RPMI8226 (cell line): ENCODE measurements at regions not wholly inside any gene's neighbourhood (a gene's known extent, or its start where the extent isn't known, plus 50 kb on each side); places are given as distances from the start of the nearest gene placed in this dataset.

Experiments
- DNase-seq: peaks from one replicate; pipeline ENCODE4 v3.0.0-alpha.2; 2015

DNA sequence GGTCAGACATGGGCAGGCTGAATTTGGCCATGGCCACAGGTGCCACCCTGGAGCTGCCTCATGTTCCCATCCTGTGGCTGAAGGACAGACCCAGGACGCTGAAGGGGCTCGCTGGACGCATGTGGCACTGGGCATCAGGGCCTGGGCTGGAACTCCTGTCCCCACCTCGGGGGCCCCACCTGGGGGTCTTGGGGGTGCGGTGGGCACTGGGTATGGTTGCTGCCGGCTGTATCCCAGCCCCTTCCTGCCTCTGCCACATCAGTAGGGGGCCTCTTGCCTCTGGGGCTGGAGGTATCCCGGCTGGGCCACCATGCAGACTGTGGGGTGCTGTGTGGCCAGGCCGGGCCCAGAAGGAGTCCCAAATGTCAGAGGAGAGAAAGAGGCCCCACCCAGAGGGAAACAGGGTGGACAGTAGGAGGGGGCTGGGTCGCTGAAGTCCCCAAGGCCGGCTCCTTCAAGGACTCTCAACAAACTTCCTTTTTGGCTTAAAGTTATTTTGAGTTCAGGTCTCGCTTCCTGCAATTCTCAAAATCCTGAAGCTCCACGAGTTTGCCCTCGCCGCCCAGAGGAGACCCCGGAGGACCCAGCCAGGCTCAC is 78.7 kb downstream of the SIK1 start:
- DNase-seq = no peak

- no peak for DNase-seq
Measured at GRCh38 chr21:43347461-43348169, 79.3 kb downstream of the SIK1 start.

DNA sequence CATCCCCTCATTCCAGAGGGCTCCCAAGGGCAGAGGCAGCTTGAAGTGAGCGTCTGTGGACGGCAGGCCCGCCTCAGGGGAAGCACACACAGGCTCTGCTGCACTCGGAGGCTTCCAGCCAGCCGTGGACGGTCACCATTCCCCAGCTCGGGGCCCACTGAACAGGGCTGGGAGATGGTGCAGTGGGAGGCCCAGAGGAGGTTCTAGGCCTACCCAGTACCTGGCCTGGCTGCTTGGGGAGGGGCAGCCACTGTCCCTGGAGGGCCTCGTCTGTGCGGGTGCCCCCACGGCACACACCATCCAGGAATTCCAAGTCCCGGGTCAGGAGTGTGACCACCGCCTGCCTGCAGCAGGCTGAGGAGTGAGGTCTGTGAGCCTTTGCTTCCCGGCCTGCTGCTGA is 80.4 kb downstream of the SIK1 start:
- no peak for DNase-seq

GRCh38 chr21:43345746-43346409 is 81.1 kb downstream of the SIK1 start:
- DNase-seq = no peak

GRCh38 chr21:43345046-43345745 is 81.7 kb downstream of the SIK1 start:
- no peak for DNase-seq

DNA sequence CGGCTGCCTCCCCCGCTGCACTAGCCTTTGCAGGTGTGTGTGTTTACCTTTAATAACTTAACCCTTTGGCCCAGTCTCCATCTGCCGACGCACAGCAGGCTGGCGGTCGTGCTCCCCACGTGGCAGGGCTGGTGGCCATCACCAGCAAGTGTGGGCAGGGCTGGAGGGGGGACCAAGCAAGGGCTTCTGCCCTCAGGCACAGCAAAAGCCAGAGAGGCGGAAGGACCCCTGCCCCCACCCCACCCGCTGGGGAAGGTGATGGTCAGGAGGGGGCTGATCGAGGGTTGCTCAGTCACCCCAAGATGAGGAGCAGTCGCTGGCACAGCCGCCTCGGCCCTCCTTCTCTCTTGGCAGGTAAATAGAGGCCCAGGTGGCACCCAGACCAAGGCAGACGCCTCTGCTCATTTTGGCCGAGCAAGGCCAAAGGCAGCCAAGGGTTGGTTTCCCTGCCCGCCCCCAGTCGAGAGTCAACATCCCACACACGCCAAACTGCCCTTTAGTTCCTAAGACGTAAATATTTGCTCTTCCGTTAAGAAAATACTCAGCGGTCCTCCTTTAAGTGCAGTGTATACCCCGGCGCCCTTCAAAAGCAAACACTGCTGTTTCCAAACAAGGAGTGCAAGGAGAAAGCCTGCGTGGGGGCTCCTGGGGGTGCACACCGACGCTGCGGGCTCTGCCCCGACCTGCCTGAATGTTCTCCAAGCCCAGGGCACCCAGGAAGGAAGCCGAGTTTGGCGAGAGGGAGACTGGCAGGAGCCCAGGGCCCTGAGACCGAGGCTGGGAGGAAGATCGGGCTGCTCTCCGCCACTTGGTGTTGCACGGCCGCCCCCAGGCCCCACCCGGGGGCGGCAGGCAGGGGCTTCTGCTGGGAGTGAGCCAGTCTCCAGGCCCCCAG is 82.7 kb downstream of the SIK1 start:
- DNase-seq = no peak

GRCh38 chr21:43343095-43343991 is 83.6 kb downstream of the SIK1 start:
- peak; percentile 46 for DNase-seq

- no peak for DNase-seq
Measured at GRCh38 chr21:43342301-43342881, 84.5 kb downstream of the SIK1 start.

GRCh38 chr21:43341378-43342161 is 85.4 kb downstream of the SIK1 start:
- DNase-seq = no peak

DNA sequence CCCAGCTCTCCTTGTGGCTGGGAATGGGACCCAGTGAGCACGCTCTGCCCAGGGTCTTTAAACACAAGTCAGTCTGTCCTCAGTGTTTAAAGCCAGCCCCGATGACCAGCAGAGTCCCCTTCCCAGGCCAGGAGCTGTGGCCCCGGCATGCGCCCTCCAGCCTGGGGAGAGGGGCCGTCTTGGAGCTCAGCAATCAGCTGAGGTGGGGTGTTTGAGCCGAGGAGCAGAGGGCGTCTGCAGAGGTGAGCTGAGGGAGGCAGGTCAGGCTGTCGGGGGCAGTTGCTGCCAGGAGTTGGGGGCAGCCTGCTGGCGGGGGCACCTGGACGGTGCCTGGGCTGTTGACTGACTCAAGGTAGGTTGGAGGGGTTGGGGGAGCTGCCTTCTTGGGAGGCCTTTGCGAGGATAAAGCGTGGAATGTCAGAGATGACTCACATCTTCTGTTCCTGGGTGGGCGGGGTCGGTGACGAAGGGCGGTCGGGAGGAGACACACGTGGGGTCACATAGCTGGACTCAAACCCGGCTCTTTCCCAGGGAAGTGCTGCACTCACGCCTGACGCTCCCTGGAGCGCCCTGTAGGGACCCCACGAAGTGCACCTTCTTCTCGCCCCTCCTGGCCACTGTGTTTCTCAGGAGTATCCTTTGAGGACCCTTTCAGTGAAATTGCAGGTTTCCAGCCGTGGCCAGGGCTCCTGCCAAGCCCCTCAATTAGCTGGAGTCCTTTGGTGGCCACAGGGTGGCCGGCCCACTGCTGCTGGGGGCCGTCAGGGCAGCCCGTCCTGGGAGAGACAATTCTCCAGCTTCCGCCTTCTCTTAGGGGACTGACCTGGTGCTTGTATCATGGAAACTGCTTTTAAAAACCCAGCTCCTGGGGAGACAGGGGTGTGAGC is 86.2 kb downstream of the SIK1 start:
- DNase-seq = no peak

GRCh38 chr21:43339668-43340067 is 87.3 kb downstream of the SIK1 start:
- peak; percentile 20 for DNase-seq

DNA sequence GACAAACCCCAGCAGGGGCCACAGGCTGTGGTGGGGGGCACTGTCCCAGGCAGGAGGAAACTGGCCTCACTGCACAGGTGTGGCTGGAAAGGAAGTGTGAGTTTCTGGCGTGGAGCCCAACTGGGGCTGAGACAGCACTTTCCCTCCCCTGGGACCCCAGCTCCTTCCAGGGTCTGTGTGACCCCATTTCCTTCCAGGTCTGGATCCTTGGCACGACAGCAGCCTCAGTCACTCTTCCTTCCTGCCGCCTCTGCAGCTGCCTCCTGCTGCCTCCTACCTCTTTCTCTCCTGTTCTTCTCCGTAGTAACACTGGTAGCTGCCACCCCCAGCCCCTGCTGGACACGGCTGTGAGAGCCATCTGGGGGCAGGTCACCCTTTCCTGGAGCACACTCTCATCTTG is 88.0 kb downstream of the SIK1 start:
- peak; percentile 64 for DNase-seq

DNA sequence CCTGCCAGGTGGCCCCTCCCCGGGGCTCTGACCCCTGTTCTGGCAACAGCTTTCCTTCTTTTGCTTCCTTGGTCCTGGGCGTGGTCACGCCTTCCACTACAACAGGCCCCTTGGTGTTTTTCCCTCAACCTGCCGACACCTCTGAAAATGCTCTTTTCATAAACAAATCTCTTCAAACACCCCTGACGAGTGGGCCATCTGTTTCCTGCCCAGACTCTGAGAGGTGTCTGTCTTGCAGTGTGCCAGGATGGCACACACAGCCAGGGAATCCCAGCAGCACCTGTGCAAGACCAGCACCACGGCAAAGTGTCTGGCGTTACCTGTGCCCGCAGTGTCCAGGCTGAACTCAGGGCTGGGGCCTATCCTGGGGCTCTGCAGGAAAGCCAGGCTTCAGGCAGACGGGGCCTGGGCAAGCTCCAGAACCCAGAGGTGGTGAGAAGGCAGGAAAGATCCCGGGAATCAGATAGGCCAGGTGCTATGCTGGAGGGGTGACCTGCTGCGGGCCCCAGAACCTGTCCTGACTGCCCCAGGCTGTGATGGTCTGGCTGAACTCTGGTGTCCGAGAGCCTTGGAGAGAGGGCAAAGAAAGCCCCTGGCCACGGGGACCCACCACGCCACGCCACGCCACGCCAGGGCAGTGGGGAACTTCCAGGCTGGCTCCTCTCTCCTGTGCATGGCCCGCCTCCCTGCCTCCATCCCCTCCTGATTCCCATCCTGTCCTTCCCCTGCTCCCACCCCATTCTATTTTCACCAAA is 88.9 kb downstream of the SIK1 start:
- DNase-seq = peak; percentile 75

DNA sequence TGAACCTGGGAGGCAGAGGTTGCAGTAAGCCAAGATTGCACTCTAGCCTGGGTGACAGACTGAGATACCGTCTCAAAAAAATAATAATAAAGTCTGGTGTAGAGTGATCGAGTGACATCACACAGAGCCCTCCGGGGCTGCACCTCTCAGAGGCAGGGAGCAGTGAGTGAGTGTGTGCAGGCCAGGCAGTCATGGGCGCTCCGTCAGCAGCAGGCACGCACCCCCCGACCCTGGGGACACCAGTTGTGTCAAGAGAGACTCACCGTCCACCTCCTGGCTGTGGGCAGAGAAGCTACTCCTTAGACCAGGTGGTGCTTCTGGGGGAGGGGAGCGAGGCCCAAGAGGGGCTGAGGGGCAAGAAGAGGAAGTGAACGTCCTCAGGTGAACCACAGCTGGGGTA is 91.8 kb downstream of the SIK1 start:
- DNase-seq = no peak

DNA sequence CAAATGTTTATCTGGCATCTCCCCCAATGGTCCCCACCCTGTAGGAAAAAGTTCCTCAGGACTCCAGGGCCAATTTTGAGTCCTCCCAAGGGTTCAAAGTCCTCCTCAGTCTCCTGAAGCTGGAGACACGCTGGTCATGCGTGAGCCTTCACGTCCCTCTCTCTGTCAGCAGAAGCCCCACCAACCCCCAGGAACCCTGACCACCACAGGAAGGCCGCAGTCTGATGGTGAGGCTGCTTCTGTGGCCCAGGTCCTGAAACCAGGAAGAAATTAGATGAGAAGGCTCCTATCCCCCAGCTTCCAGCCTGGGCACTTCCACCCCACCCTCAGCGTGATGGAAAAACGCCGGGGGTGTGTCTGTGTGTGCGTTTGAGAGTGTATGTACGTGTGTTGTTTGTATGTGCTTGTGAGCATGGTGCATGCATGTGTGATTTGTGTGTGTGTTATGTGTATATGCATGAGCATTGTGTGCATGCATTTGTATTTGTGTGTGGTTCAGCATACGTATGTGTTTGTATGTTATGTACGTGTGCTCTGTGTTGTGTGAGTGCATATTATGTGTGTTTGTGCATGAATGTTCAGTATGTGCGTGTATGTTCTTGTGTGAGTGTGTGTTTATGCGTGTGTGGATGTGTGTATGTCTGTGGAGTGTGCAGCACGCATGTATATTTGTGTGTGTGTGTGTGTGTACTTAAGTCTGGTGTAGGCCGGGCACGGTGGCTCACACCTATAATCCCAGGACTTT is 92.5 kb downstream of the SIK1 start:
- DNase-seq = no peak

GRCh38 chr21:43333298-43334062 is 93.5 kb downstream of the SIK1 start:
- DNase-seq = no peak

DNA sequence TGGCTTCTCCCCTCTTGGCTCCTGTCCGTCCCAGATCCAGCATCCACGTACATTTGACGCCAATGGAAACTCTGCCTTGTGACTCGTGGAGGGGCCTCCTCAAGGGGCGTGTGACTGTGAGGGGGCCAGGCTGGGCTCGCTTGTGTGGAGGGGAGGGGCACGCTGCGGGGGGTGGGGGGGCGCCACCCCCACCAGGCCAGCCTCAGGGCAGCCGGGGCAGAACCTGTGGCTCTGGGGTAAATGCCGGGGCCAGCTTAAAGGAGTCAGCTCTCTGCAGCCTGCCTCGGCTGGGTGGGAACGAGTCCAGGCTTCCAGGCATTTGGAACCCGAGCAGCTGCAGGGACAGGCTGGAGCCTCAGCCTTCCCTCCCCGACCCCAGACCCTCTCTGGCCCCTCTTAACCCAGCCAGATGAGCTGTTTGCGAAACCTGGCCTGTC is 94.1 kb downstream of the SIK1 start:
- DNase-seq = no peak
